Neural progenitor cell (in vitro differentiated cells): ENCODE measurements at regions not wholly inside any gene's neighbourhood (a gene's known extent, or its start where the extent isn't known, plus 50 kb on each side); places are given as distances from the start of the nearest gene placed in this dataset.
A peak's percentile ranks its signal among the peaks of the same experiment; 100 is the strongest.

ENCODE experiments used
- DNase-seq: peaks from one replicate; pipeline ENCODE4 v3.0.0-alpha.2; 2016; ENCODE audit warnings: low spot score
- H2AFZ ChIP-seq: fragments of 200-600 bp; sonication (generic); replicated peaks from 2 replicates; pipeline ENCODE4 v1.6.1; 2016; ENCODE audit warnings: antibody characterized with exemption
- H3F3A ChIP-seq: fragments of 200-600 bp; sonication (generic); 2 replicates; pipeline ENCODE4 v1.6.1; 2016; ENCODE audit warnings: antibody characterized with exemption, low read depth
- H3K27ac ChIP-seq: fragments of 200-600 bp; sonication (generic); 2 replicates; pipeline ENCODE4 v1.5.1; 2016; ENCODE audit warnings: mild to moderate bottlenecking
- H3K27me3 ChIP-seq: fragments of 200-600 bp; sonication (generic); 2 replicates; pipeline ENCODE4 v1.6.1; 2016; ENCODE audit warnings: mild to moderate bottlenecking, moderate library complexity
- H3K36me3 ChIP-seq: fragments of 200-600 bp; sonication (generic); 2 replicates; pipeline ENCODE4 v1.5.1; 2016
- H3K4me1 ChIP-seq: fragments of 200-600 bp; sonication (generic); 2 replicates; pipeline ENCODE4 v1.6.1; 2016; ENCODE audit warnings: mixed run types
- H3K4me2 ChIP-seq: fragments of 200-600 bp; sonication (generic); 2 replicates; pipeline ENCODE4 v1.6.1; 2016
- H3K4me3 ChIP-seq: fragments of 200-600 bp; sonication (generic); 2 replicates; pipeline ENCODE4 v1.5.1; 2016
- H3K79me2 ChIP-seq: fragments of 200-600 bp; sonication (generic); 2 replicates; pipeline ENCODE4 v1.6.1; 2016; ENCODE audit warnings: low read depth
- H3K9ac ChIP-seq: fragments of 200-600 bp; sonication (generic); 2 replicates; pipeline ENCODE4 v1.6.1; 2016
- H3K9me3 ChIP-seq: fragments of 200-600 bp; sonication (generic); 2 replicates; pipeline ENCODE4 v1.5.1; 2016; ENCODE audit warnings: low read depth
- H4K20me1 ChIP-seq: fragments of 200-600 bp; sonication (generic); 2 replicates; pipeline ENCODE4 v1.6.1; 2016; ENCODE audit warnings: low read depth
- H3K27ac Mint-ChIP-seq: 3 replicates; pipeline ENCODE4 v1.8.0; 2021; ENCODE audit warnings: mixed read lengths
- H3K27me3 Mint-ChIP-seq: 2 replicates; pipeline ENCODE4 v1.8.0; 2022; ENCODE audit warnings: low read depth, mild to moderate bottlenecking, inconsistent platforms, moderate library complexity, mixed read lengths; ENCODE audit not compliant: insufficient read depth
- H3K36me3 Mint-ChIP-seq: 3 replicates; pipeline ENCODE4 v1.8.0; 2021; ENCODE audit warnings: mixed read lengths
- H3K4me1 Mint-ChIP-seq: 3 replicates; pipeline ENCODE4 v1.8.0; 2021; ENCODE audit warnings: mixed read lengths
- H3K4me3 Mint-ChIP-seq: 3 replicates; pipeline ENCODE4 v1.8.0; 2021; ENCODE audit warnings: mild to moderate bottlenecking, moderate library complexity, mixed read lengths
- H3K9me3 Mint-ChIP-seq: 3 replicates; pipeline ENCODE4 v1.8.0; 2020; ENCODE audit warnings: mixed read lengths
- CTCF ChIP-seq: fragments of 200-600 bp; sonication (generic); IDR thresholded peaks from 2 replicates; pipeline ENCODE4 v1.5.1; 2017; ENCODE audit warnings: antibody characterized with exemption, mild to moderate bottlenecking
- EZH2 ChIP-seq: fragments of 200-600 bp; sonication (generic); IDR thresholded peaks from 2 replicates; pipeline ENCODE4 v1.6.1; 2017; ENCODE audit warnings: antibody characterized with exemption, mild to moderate bottlenecking, moderate library complexity
- EZH2phosphoT487 ChIP-seq: fragments of 200-600 bp; sonication (generic); IDR thresholded peaks from 2 replicates; pipeline ENCODE4 v1.6.1; 2017; ENCODE audit warnings: antibody characterized with exemption

GRCh38 chr14:85191986-85192385 is 338.0 kb upstream of the FLRT2 start:
- Mint-ChIP-seq H3K27me3 (peaks cover 2% of the 10 kb centered on the region), H3K27ac (no peak overlapping the region), H3K36me3 (no peaks in the 10 kb centered on the region), H3K4me1 (no peaks in the 10 kb centered on the region), H3K4me3 (no peak overlapping the region), H3K9me3 (no peaks in the 10 kb centered on the region)
- Histone ChIP-seq H3K4me2 (no peak overlapping the region), H3K4me3 (no peak overlapping the region), H4K20me1 (no peaks in the 10 kb centered on the region), H3K27ac (no peak overlapping the region), H3K4me1 (no peaks in the 10 kb centered on the region), H3K9me3 (no peaks in the 10 kb centered on the region), H3K27me3 (no peaks in the 10 kb centered on the region), H3K9ac (no peak overlapping the region), H3F3A (no peaks in the 10 kb centered on the region), H2AFZ (no peak overlapping the region), H3K36me3 (no peaks in the 10 kb centered on the region), H3K79me2 (no peaks in the 10 kb centered on the region)
- TF ChIP-seq CTCF (no peak), EZH2 (no peak), EZH2phosphoT487 (no peak)
- no peak for DNase-seq

DNA sequence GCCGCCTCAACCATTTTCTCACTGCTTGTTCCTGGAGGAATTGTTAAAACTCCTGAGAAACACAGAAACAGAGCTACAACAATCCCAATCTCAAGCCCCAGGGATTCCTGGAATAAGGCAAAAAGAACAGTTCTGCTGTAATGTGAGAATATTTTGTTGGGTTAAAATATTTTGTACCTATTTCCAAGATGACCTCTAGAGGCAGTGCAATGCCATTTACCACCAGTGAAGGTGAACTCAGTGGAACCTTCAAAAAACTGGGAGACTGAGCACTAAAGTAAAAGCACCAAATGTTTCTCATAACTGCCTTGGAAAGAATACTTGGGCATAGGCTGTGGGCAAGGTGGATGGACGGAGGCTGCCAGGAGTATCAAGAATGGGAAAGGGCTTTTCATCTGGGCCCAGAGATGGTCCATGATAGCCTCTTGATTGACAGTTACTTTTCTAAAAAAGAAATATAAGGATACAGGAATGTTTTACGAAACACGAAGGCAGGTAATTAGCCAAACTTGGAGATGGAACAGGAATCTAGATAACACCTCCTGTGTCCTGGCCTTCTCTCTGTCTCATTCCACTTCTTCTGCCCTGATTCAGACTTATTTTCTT is 334.0 kb upstream of the FLRT2 start:
- Histone ChIP-seq H3K27ac (no peak overlapping the region), H3K9ac (no peak overlapping the region), H3K4me2 (no peak overlapping the region), H2AFZ (peak overlapping the region; percentile 38), H3K9me3 (no peaks in the 10 kb centered on the region), H3K79me2 (no peaks in the 10 kb centered on the region), H3K4me1 (no peaks in the 10 kb centered on the region), H3K27me3 (no peaks in the 10 kb centered on the region), H3K36me3 (no peaks in the 10 kb centered on the region), H3F3A (no peaks in the 10 kb centered on the region), H4K20me1 (no peaks in the 10 kb centered on the region), H3K4me3 (no peak overlapping the region)
- H3K4me3 Mint-ChIP-seq, result no peak overlapping the region
- H3K27me3 Mint-ChIP-seq, result no peaks in the 10 kb centered on the region
- no peak overlapping the region for H3K27ac Mint-ChIP-seq
- H3K4me1 Mint-ChIP-seq, result peaks cover 7% of the 10 kb centered on the region
- H3K9me3 Mint-ChIP-seq, result peaks cover 3% of the 10 kb centered on the region
- no peaks in the 10 kb centered on the region for H3K36me3 Mint-ChIP-seq
- peak; percentile 7 for DNase-seq
- TF ChIP-seq CTCF (peak; percentile 64), EZH2phosphoT487 (no peak), EZH2 (no peak)

DNA sequence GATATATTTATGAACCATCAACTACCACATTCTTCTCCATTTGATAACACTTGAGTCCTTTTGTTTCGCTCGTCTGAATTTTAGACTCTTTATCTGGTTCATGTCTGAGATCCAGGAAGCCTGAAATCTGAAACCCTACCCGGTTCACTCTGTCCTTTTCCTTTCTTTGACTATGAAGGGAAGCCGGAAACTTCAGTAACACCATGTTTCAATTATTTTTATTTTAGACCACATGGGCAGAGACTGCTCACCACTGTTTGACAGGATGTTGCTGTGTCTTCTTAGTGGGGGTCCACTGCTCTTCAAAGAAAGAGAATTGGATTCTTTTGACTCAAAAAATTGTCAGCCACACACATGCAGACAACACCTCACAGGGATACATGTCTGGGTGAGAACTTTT is 331.9 kb upstream of the FLRT2 start:
- Histone ChIP-seq H3K27me3 (no peaks in the 10 kb centered on the region), H4K20me1 (no peaks in the 10 kb centered on the region), H3K4me2 (no peak overlapping the region), H2AFZ (peak overlapping the region; percentile 4), H3F3A (no peaks in the 10 kb centered on the region), H3K9ac (no peak overlapping the region), H3K27ac (no peak overlapping the region), H3K79me2 (no peaks in the 10 kb centered on the region), H3K9me3 (no peaks in the 10 kb centered on the region), H3K4me3 (no peak overlapping the region), H3K4me1 (no peaks in the 10 kb centered on the region), H3K36me3 (no peaks in the 10 kb centered on the region)
- H3K36me3 Mint-ChIP-seq, result no peaks in the 10 kb centered on the region
- peaks cover 7% of the 10 kb centered on the region for H3K4me1 Mint-ChIP-seq
- TF ChIP-seq CTCF (no peak), EZH2phosphoT487 (no peak), EZH2 (no peak)
- peaks cover 3% of the 10 kb centered on the region for H3K9me3 Mint-ChIP-seq
- H3K27ac Mint-ChIP-seq, result no peak overlapping the region
- no peak for DNase-seq
- H3K4me3 Mint-ChIP-seq, result no peak overlapping the region
- no peaks in the 10 kb centered on the region for H3K27me3 Mint-ChIP-seq
